H9 (cell line): ENCODE measurements at regions not wholly inside any gene's neighbourhood (a gene's known extent, or its start where the extent isn't known, plus 50 kb on each side); places are given as distances from the start of the nearest gene placed in this dataset.

Experiments used
- DNase-seq: peaks from one replicate; pipeline ENCODE4 v3.0.0-alpha.2; 2017
- H2AFZ ChIP-seq: one replicate; pipeline ENCODE4 v1.6.1; 2013; ENCODE audit warnings: mild to moderate bottlenecking, low read length, control low read depth, moderate library complexity
- H2AK5ac ChIP-seq: 2 replicates; pipeline ENCODE4 v1.6.1; 2013; ENCODE audit warnings: low read length, control low read depth, mixed read lengths; ENCODE audit not compliant: insufficient read length
- H2BK120ac ChIP-seq: one replicate; pipeline ENCODE4 v1.6.1; 2013; ENCODE audit warnings: low read depth, mild to moderate bottlenecking, low read length, control low read depth, inconsistent platforms; ENCODE audit not compliant: poor library complexity, severe bottlenecking
- H2BK12ac ChIP-seq: 2 replicates; pipeline ENCODE4 v1.6.1; 2013; ENCODE audit warnings: low read length, control low read depth, mixed read lengths, low read depth; ENCODE audit not compliant: insufficient read length
- H2BK15ac ChIP-seq: 2 replicates; pipeline ENCODE4 v1.6.1; 2013; ENCODE audit warnings: low read depth, low read length, control low read depth
- H2BK20ac ChIP-seq: one replicate; pipeline ENCODE4 v1.6.1; 2013; ENCODE audit warnings: low read depth, mild to moderate bottlenecking, low read length, control low read depth, inconsistent platforms; ENCODE audit not compliant: poor library complexity, severe bottlenecking
- H2BK5ac ChIP-seq: 2 replicates; pipeline ENCODE4 v1.6.1; 2013; ENCODE audit warnings: low read length, control low read depth, mixed read lengths; ENCODE audit not compliant: insufficient read length
- H3K14ac ChIP-seq: 2 replicates; pipeline ENCODE4 v1.6.1; 2013; ENCODE audit warnings: low read length, control low read depth; ENCODE audit not compliant: insufficient read depth
- H3K18ac ChIP-seq: 2 replicates; pipeline ENCODE4 v1.6.1; 2013; ENCODE audit warnings: low read depth, mild to moderate bottlenecking, mixed read lengths, low read length, control low read depth; ENCODE audit not compliant: insufficient read length
- H3K23ac ChIP-seq: 2 replicates; pipeline ENCODE4 v1.6.1; 2013; ENCODE audit warnings: low read length, control low read depth, mixed read lengths, low read depth; ENCODE audit not compliant: insufficient read length
- H3K23me2 ChIP-seq: 2 replicates; pipeline ENCODE4 v1.6.1; 2013; ENCODE audit warnings: low read depth, mild to moderate bottlenecking, mixed read lengths, low read length, control low read depth; ENCODE audit not compliant: insufficient read length, poor library complexity, severe bottlenecking
- H3K27ac ChIP-seq: 2 replicates; pipeline ENCODE4 v1.5.1; 2013; ENCODE audit warnings: low read length, control low read depth, mixed read lengths, low read depth; ENCODE audit not compliant: insufficient read length
- H3K27me3 ChIP-seq: 2 replicates; pipeline ENCODE4 v1.6.1; 2013; ENCODE audit warnings: low read length, control low read depth, inconsistent platforms; ENCODE audit not compliant: insufficient read depth
- H3K4ac ChIP-seq: 2 replicates; pipeline ENCODE4 v1.6.1; 2013; ENCODE audit warnings: low read depth, mild to moderate bottlenecking, control low read depth, inconsistent platforms, low read length, moderate library complexity
- H3K4me1 ChIP-seq: 2 replicates; pipeline ENCODE4 v1.6.1; 2013; ENCODE audit warnings: low read length, control low read depth, inconsistent platforms; ENCODE audit not compliant: insufficient read depth
- H3K4me2 ChIP-seq: 2 replicates; pipeline ENCODE4 v1.6.1; 2013; ENCODE audit warnings: low read length, control low read depth, mixed read lengths; ENCODE audit not compliant: insufficient read length, insufficient read depth
- H3K56ac ChIP-seq: 2 replicates; pipeline ENCODE4 v1.6.1; 2013; ENCODE audit warnings: low read depth, mild to moderate bottlenecking, mixed read lengths, low read length, control low read depth; ENCODE audit not compliant: insufficient read length
- H3K79me1 ChIP-seq: 2 replicates; pipeline ENCODE4 v1.6.1; 2013; ENCODE audit warnings: low read depth, mild to moderate bottlenecking, moderate library complexity, low read length, control low read depth, inconsistent platforms; ENCODE audit not compliant: insufficient read depth, poor library complexity, severe bottlenecking
- H3K79me2 ChIP-seq: 2 replicates; pipeline ENCODE4 v1.6.1; 2013; ENCODE audit warnings: low read length, control low read depth, inconsistent platforms; ENCODE audit not compliant: insufficient read depth
- H3K9ac ChIP-seq: 2 replicates; pipeline ENCODE4 v1.6.1; 2013; ENCODE audit warnings: low read length, control low read depth, mixed read lengths; ENCODE audit not compliant: insufficient read length; ENCODE audit errors: extremely low read depth
- H3K9me3 ChIP-seq: one replicate; pipeline ENCODE4 v1.6.1; 2013; ENCODE audit warnings: low read depth, low read length, inconsistent platforms; ENCODE audit not compliant: control insufficient read depth
- H3T11ph ChIP-seq: one replicate; pipeline ENCODE4 v1.6.1; 2013; ENCODE audit warnings: mild to moderate bottlenecking, low read length, control low read depth, inconsistent platforms
- H4K20me1 ChIP-seq: one replicate; pipeline ENCODE4 v1.6.1; 2013; ENCODE audit not compliant: control insufficient read depth, insufficient read length, insufficient read depth
- H4K5ac ChIP-seq: 2 replicates; pipeline ENCODE4 v1.6.1; 2013; ENCODE audit warnings: low read depth, mild to moderate bottlenecking, mixed read lengths, low read length, control low read depth; ENCODE audit not compliant: insufficient read length
- H4K8ac ChIP-seq: replicated peaks from 2 replicates; pipeline ENCODE4 v1.6.1; 2013; ENCODE audit warnings: low read length, control low read depth, mixed read lengths, low read depth; ENCODE audit not compliant: insufficient read length
- H4K91ac ChIP-seq: 2 replicates; pipeline ENCODE4 v1.6.1; 2013; ENCODE audit warnings: low read depth, mild to moderate bottlenecking, moderate library complexity, mixed read lengths, low read length, control low read depth; ENCODE audit not compliant: insufficient read length
- H3K27ac Mint-ChIP-seq, 3 experiments: 2 replicates in 2 of 3; 3 replicates in 1 of 3; pipeline ENCODE4 v1.8.0; 2020 to 2021; ENCODE audit warnings: mixed read lengths in 3 of 3, mild to moderate bottlenecking in 1 of 3, moderate library complexity in 1 of 3
- H3K27me3 Mint-ChIP-seq: 2 replicates; pipeline ENCODE4 v1.8.0; 2021; ENCODE audit warnings: low read depth, mild to moderate bottlenecking, moderate library complexity, mixed read lengths
- H3K36me3 Mint-ChIP-seq, 3 experiments: 2 replicates in 2 of 3; 3 replicates in 1 of 3; pipeline ENCODE4 v1.8.0; 2020 to 2021; ENCODE audit warnings: low read depth in 3 of 3, mixed read lengths in 3 of 3; ENCODE audit not compliant: insufficient read depth in 1 of 3
- H3K4me1 Mint-ChIP-seq, 2 experiments: 2 replicates each; pipeline ENCODE4 v1.8.0; 2020; ENCODE audit warnings: mixed read lengths in 2 of 2
- H3K4me3 Mint-ChIP-seq, 2 experiments: 2 replicates in 1 of 2; 3 replicates in 1 of 2; pipeline ENCODE4 v1.8.0; 2020 to 2021; ENCODE audit warnings: mild to moderate bottlenecking in 2 of 2, mixed read lengths in 2 of 2, moderate library complexity in 1 of 2
- H3K9me3 Mint-ChIP-seq, 2 experiments: 2 replicates in 1 of 2; 3 replicates in 1 of 2; pipeline ENCODE4 v1.8.0; 2020; ENCODE audit warnings: mild to moderate bottlenecking in 2 of 2, mixed read lengths in 2 of 2, moderate library complexity in 1 of 2
- WGBS: extraction: QIAGEN DNeasy Blood & Tissue Kit; methylation state at CpG from one replicate; pipeline ENCODE4 v1.1.7; 2013; ENCODE audit warnings: missing lambda C conversion rate, low lambda C conversion rate, mixed read lengths; ENCODE audit not compliant: insufficient read length; ENCODE audit errors: extremely low coverage; 5-methylcytosine and 5-hydroxymethylcytosine counted together
- TF ChIP-seq, protein P1 (sequence below): fragments of 200-600 bp; sonication (generic); conservative IDR thresholded peaks from 3 replicates; pipeline ENCODE4 v1.8.0; 2021; ENCODE audit warnings: antibody characterized with exemption, mild to moderate bottlenecking

DNA sequence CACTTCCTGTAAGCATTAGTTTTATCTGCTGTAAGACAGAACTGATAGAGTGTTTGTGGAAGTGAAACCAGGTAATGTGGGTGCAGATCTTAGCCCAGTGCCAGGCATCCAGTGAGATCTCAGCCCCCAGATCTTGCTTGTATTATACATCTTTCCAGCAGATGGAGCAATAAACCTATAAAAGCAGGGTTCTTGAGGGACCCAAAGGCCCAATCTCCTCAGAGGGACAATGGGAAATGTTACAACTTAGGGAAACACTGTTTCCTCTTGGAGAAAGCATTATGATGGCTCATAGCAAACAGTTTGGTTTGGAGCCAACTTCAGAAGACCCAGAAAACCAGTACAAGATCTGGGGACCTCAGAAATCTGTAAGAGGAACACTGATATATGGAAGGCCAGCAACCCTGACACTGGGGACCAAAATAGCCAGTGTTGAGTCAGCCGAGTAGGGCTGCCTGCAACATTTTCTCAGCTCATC, 206.3 kb downstream of the SLC7A11 start:
- H2BK15ac ChIP-seq = no peak overlapping the region
- no peaks in the 10 kb centered on the region; the same call in 1 of the 2 replicates for H3K4me1 ChIP-seq
- no peak overlapping the region for H3K56ac ChIP-seq
- no peaks in the 10 kb centered on the region for H3K23me2 ChIP-seq
- no peak overlapping the region for H2AK5ac ChIP-seq
- no CpG with 5 or more reads among the region's 1 CpG for WGBS
- Mint-ChIP-seq H3K27ac (no peak overlapping the region), H3K9me3 (no peaks in the 10 kb centered on the region), H3K36me3 (no peaks in the 10 kb centered on the region), H3K4me1 (peaks cover 0 to 3% of the 10 kb centered on the region in 2 experiments; a peak in 2 of 4 replicates), H3K27me3 (no peaks in the 10 kb centered on the region), H3K4me3 (no peak overlapping the region)
- H3K4ac ChIP-seq = no peak overlapping the region
- no peak for DNase-seq
- no peak overlapping the region for H3K4me2 ChIP-seq
- no peak overlapping the region for H2BK120ac ChIP-seq
- no peak overlapping the region for H4K91ac ChIP-seq
- H3K79me1 ChIP-seq = no peaks in the 10 kb centered on the region
- no peak overlapping the region for H3K9ac ChIP-seq
- H4K20me1 ChIP-seq = no peaks in the 10 kb centered on the region
- no peak overlapping the region for H3K27ac ChIP-seq
- no peaks in the 10 kb centered on the region for H3K27me3 ChIP-seq
- no peak overlapping the region for H4K8ac ChIP-seq
- H3K79me2 ChIP-seq = no peaks in the 10 kb centered on the region
- no peak overlapping the region for H2BK12ac ChIP-seq
- H3K14ac ChIP-seq = no peak overlapping the region
- no peak overlapping the region for H2BK5ac ChIP-seq
- no peaks in the 10 kb centered on the region for H3K9me3 ChIP-seq
- no peak overlapping the region for H3T11ph ChIP-seq
- H3K23ac ChIP-seq = no peak overlapping the region
- no peak overlapping the region for H2AFZ ChIP-seq
- H3K18ac ChIP-seq = no peak overlapping the region
- TF ChIP-seq, protein P1, sequence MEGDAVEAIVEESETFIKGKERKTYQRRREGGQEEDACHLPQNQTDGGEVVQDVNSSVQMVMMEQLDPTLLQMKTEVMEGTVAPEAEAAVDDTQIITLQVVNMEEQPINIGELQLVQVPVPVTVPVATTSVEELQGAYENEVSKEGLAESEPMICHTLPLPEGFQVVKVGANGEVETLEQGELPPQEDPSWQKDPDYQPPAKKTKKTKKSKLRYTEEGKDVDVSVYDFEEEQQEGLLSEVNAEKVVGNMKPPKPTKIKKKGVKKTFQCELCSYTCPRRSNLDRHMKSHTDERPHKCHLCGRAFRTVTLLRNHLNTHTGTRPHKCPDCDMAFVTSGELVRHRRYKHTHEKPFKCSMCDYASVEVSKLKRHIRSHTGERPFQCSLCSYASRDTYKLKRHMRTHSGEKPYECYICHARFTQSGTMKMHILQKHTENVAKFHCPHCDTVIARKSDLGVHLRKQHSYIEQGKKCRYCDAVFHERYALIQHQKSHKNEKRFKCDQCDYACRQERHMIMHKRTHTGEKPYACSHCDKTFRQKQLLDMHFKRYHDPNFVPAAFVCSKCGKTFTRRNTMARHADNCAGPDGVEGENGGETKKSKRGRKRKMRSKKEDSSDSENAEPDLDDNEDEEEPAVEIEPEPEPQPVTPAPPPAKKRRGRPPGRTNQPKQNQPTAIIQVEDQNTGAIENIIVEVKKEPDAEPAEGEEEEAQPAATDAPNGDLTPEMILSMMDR = peak; percentile 79
- H2BK20ac ChIP-seq = no peak overlapping the region
- H4K5ac ChIP-seq = no peak overlapping the region
